HG03571 (cell line): ENCODE measurements at regions not wholly inside any gene's neighbourhood (a gene's known extent, or its start where the extent isn't known, plus 50 kb on each side); places are given as distances from the start of the nearest gene placed in this dataset.
"Not testable (repeated sequence)": the region's sequence is repeated elsewhere in the genome, so short reads cannot be mapped to it uniquely, and the experiment has no call there.

Source experiments
- ATAC-seq: cut with Tn5 transposase; IDR thresholded peaks from one replicate; pipeline ENCODE4 v1.9.1; 2021; ENCODE audit not compliant: unreplicated experiment

GRCh38 chrX:150205011-150205410 is 158.1 kb upstream of the MAMLD1 start:
- no peak for ATAC-seq

- ATAC-seq = no peak
Observed at GRCh38 chrX:150207733-150208132, 155.4 kb upstream of the MAMLD1 start.

GRCh38 chrX:150211988-150212387 is 151.1 kb upstream of the MAMLD1 start:
- ATAC-seq = no peak

GRCh38 chrX:150212672-150213480 is 150.2 kb upstream of the MAMLD1 start:
- ATAC-seq = no peak

GRCh38 chrX:150213481-150214030 is 149.6 kb upstream of the MAMLD1 start:
- no peak for ATAC-seq

- not testable (repeated sequence) for ATAC-seq
Observed at GRCh38 chrX:150216000-150216399, 147.1 kb upstream of the MAMLD1 start.

- ATAC-seq = no peak
Observed at GRCh38 chrX:150216716-150217115, 146.4 kb upstream of the MAMLD1 start.

GRCh38 chrX:150217609-150218008 is 145.5 kb upstream of the MAMLD1 start:
- ATAC-seq = no peak

- ATAC-seq = no peak
Observed at GRCh38 chrX:150219374-150220185, 143.5 kb upstream of the MAMLD1 start.

- no peak for ATAC-seq
Observed at GRCh38 chrX:150223176-150224015, 139.7 kb upstream of the MAMLD1 start.

GRCh38 chrX:150224676-150225075 is 138.4 kb upstream of the MAMLD1 start:
- no peak for ATAC-seq

- no peak for ATAC-seq
Observed at GRCh38 chrX:150225266-150225665, 137.9 kb upstream of the MAMLD1 start.

GRCh38 chrX:150225756-150226155 is 137.4 kb upstream of the MAMLD1 start:
- no peak for ATAC-seq

GRCh38 chrX:150226223-150226965 is 136.7 kb upstream of the MAMLD1 start:
- no peak for ATAC-seq

- ATAC-seq = no peak
Observed at GRCh38 chrX:150227321-150227860, 135.7 kb upstream of the MAMLD1 start.

- no peak for ATAC-seq
Observed at GRCh38 chrX:150227873-150228410, 135.2 kb upstream of the MAMLD1 start.

- no peak for ATAC-seq
Observed at GRCh38 chrX:150228431-150228830, 134.7 kb upstream of the MAMLD1 start.

GRCh38 chrX:150229030-150229429 is 134.1 kb upstream of the MAMLD1 start:
- no peak for ATAC-seq

- ATAC-seq = no peak
Observed at GRCh38 chrX:150229481-150229880, 133.6 kb upstream of the MAMLD1 start.

GRCh38 chrX:150230952-150231351 is 132.2 kb upstream of the MAMLD1 start:
- ATAC-seq = not testable (repeated sequence)
